HG02870 (cell line): ENCODE measurements at regions not wholly inside any gene's neighbourhood (a gene's known extent, or its start where the extent isn't known, plus 50 kb on each side); places are given as distances from the start of the nearest gene placed in this dataset.
A peak's percentile ranks its signal among the peaks of the same experiment; 100 is the strongest.

ENCODE experiments used
- ATAC-seq: cut with Tn5 transposase; IDR thresholded peaks from one replicate; pipeline ENCODE4 v1.9.1; 2021; ENCODE audit warnings: mild to moderate bottlenecking, moderate library complexity; ENCODE audit not compliant: unreplicated experiment

- ATAC-seq = no peak
Measured at GRCh38 chr2:41434991-41435390, 612.8 kb upstream of the PKDCC start.

GRCh38 chr2:41441958-41442357, 605.9 kb upstream of the PKDCC start:
- no peak for ATAC-seq

GRCh38 chr2:41445865-41446264, 602.0 kb upstream of the PKDCC start:
- ATAC-seq = no peak

GRCh38 chr2:41446266-41446665, 601.6 kb upstream of the PKDCC start:
- no peak for ATAC-seq

- ATAC-seq = no peak
Measured at GRCh38 chr2:41448221-41448620, 599.6 kb upstream of the PKDCC start.

GRCh38 chr2:41457026-41457425, 590.8 kb upstream of the PKDCC start:
- no peak for ATAC-seq

GRCh38 chr2:41460661-41461060, 587.2 kb upstream of the PKDCC start:
- no peak for ATAC-seq

- ATAC-seq = no peak
Measured at GRCh38 chr2:41464395-41464794, 583.4 kb upstream of the PKDCC start.

GRCh38 chr2:41475959-41476358, 571.9 kb upstream of the PKDCC start:
- ATAC-seq = peak; percentile 83

- no peak for ATAC-seq
Measured at GRCh38 chr2:41482659-41483058, 565.2 kb upstream of the PKDCC start.

- no peak for ATAC-seq
Measured at GRCh38 chr2:41483226-41483625, 564.6 kb upstream of the PKDCC start.

- no peak for ATAC-seq
Measured at GRCh38 chr2:41483982-41484857, 563.6 kb upstream of the PKDCC start.

GRCh38 chr2:41484858-41485234, 563.0 kb upstream of the PKDCC start:
- ATAC-seq = no peak

GRCh38 chr2:41486948-41487347, 560.9 kb upstream of the PKDCC start:
- no peak for ATAC-seq

GRCh38 chr2:41488888-41489287, 558.9 kb upstream of the PKDCC start:
- ATAC-seq = no peak

GRCh38 chr2:41489638-41490037, 558.2 kb upstream of the PKDCC start:
- no peak for ATAC-seq

GRCh38 chr2:41495050-41495449, 552.8 kb upstream of the PKDCC start:
- ATAC-seq = no peak

- no peak for ATAC-seq
Measured at GRCh38 chr2:41496908-41497307, 550.9 kb upstream of the PKDCC start.

- ATAC-seq = no peak
Measured at GRCh38 chr2:41498781-41499180, 549.0 kb upstream of the PKDCC start.

GRCh38 chr2:41500895-41501294, 546.9 kb upstream of the PKDCC start:
- ATAC-seq = no peak

GRCh38 chr2:41502752-41503151, 545.1 kb upstream of the PKDCC start:
- no peak for ATAC-seq

- ATAC-seq = no peak
Measured at GRCh38 chr2:41504532-41504931, 543.3 kb upstream of the PKDCC start.

GRCh38 chr2:41510108-41510507, 537.7 kb upstream of the PKDCC start:
- no peak for ATAC-seq
